ENCODE measurements at regions not wholly inside any gene's neighbourhood (a gene's known extent, or its start where the extent isn't known, plus 50 kb on each side); places are given as distances from the start of the nearest gene placed in this dataset.

DNA sequence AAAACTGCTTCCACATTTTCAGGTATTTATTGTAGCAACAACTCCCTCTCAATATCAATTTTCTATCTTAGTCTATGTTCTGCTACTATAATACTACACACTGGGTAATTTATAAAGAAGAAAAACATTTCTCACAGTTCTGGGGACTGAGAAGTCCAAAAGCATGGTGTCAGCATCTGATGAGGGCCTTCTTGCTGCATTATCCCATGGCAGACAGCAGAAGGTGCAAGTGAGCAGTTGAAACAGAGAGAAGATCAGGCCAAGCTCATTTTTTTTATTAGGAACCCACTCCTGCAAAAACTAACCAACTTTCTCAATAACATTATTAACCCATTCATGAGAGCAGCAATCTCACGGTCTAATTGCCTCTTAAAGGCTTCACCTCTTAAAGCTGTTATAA lies 376.0 kb downstream of the RAB28 start:
- DNase-seq (no peak), ATAC-seq (no peak)
- Histone ChIP-seq H3K4me1 (no peaks in the 10 kb centered on the region), H3K36me3 (no peaks in the 10 kb centered on the region), H3K9me3 (no peaks in the 10 kb centered on the region), H3K4me3 (no peak overlapping the region), H3K27ac (no peak overlapping the region), H3K27me3 (ENCODE audit: low read depth) (no peaks in the 10 kb centered on the region)
- intact Hi-C loops (cut with DNase I) = no loop called here
- TF ChIP-seq, protein P1, sequence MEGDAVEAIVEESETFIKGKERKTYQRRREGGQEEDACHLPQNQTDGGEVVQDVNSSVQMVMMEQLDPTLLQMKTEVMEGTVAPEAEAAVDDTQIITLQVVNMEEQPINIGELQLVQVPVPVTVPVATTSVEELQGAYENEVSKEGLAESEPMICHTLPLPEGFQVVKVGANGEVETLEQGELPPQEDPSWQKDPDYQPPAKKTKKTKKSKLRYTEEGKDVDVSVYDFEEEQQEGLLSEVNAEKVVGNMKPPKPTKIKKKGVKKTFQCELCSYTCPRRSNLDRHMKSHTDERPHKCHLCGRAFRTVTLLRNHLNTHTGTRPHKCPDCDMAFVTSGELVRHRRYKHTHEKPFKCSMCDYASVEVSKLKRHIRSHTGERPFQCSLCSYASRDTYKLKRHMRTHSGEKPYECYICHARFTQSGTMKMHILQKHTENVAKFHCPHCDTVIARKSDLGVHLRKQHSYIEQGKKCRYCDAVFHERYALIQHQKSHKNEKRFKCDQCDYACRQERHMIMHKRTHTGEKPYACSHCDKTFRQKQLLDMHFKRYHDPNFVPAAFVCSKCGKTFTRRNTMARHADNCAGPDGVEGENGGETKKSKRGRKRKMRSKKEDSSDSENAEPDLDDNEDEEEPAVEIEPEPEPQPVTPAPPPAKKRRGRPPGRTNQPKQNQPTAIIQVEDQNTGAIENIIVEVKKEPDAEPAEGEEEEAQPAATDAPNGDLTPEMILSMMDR (IDR thresholded peaks at IDR 0.05) = no peak

DNA sequence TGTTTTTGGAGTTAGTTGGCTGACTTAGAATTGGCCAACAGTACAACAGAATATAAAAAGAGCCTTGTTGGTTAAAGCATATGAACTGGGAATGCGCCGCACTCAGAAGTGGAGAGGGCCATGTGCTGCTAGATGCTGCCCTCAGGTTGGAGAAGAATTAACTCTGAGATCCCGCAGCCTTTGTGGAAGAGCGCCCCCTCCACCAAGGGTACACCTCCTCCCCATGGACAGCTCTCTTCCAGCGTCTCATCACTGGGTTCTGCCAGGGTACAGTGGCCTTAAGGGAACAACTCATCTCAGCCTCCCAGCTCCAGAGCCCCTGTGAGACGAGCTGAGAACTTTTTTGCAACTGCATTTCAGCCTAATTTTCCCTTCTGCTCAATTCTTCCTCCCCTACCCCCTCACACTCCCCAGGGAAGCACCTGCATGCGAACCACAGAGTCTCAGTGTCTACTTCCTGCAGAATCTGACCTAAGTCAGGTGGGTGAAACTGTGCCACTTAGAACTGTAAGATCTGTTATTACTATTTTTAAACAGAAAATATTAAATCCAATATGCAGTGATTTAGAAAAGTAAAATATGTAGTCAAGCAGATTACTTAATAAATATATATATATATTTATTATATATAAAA lies 380.6 kb downstream of the RAB28 start:
- Histone ChIP-seq H3K4me1 (no peaks in the 10 kb centered on the region), H3K27ac (no peak overlapping the region), H3K27me3 (ENCODE audit: low read depth) (no peaks in the 10 kb centered on the region), H3K36me3 (no peaks in the 10 kb centered on the region), H3K9me3 (no peaks in the 10 kb centered on the region), H3K4me3 (no peak overlapping the region)
- intact Hi-C loops (cut with DNase I) = no loop called here
- ATAC-seq (no peak), DNase-seq (no peak)
- TF ChIP-seq, protein P1 (IDR thresholded peaks at IDR 0.05) = no peak

DNA sequence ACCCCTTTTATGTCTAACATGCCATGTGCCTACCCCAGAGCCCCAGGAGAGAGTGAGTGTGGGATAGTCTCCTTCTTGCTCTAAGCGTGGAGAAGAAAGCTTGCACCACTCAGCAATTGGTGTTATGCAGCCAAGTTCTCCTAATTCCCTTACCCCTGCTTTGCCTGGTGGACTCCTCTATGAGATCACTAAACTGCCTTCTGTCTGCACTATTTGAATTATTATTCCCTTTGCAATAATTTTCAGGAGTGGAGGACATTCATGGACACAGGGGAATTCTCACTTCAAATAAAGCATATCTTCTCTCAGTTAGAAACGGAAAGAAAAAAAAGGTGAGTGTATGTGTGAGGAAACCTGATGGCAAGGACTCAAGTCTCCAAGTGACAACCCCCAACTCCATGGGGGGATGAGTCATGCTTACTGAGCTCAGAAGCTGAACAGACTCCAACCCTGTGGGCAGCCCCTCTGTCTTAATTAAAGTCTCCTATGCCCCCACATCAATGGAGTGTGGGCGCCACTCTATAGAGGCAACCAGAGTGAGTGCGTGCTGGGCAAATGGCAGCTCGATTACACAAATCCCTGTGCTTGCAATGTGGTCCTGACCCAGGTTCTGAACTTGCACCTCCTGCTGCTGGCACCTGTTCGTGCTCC lies 381.9 kb downstream of the RAB28 start:
- no peak for ATAC-seq

DNA sequence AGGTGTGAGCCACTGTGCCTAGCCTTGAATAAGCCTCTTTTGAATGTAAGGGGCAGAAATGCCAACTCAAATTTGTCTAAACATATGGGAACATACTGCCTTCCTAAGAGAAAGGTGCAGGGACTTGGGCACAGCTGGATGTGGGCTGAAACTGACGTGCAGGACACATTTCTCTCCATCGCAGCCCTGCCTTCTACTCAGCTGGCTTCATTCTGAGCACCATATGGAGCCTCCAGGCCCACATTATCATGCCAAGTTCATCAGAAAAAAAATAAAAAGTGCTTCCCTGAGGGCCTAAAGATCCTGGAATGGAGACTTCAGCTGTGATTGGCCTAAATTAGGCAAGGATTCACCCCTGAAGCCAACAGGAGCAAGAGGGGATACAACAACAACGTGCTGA lies 386.2 kb downstream of the RAB28 start:
- intact Hi-C loops (cut with DNase I) = no loop called here
- DNase-seq (no peak), ATAC-seq (no peak)
- no peaks in the 10 kb centered on the region for H3K9me3 ChIP-seq
- H3K4me1 ChIP-seq = no peaks in the 10 kb centered on the region
- TF ChIP-seq, protein P1 (IDR thresholded peaks at IDR 0.05) = no peak
- no peak overlapping the region for H3K4me3 ChIP-seq
- no peak overlapping the region for H3K27ac ChIP-seq
- H3K36me3 ChIP-seq = no peaks in the 10 kb centered on the region
- no peaks in the 10 kb centered on the region for H3K27me3 ChIP-seq (ENCODE audit: low read depth)

More for the DNA sequence above, 381.9 kb downstream of the RAB28 start:
- Histone ChIP-seq H3K4me3 (no peak overlapping the region), H3K4me1 (no peaks in the 10 kb centered on the region), H3K27me3 (ENCODE audit: low read depth) (no peaks in the 10 kb centered on the region), H3K9me3 (no peaks in the 10 kb centered on the region), H3K36me3 (no peaks in the 10 kb centered on the region), H3K27ac (no peak overlapping the region)
- TF ChIP-seq, protein P1 (IDR thresholded peaks at IDR 0.05) = no peak
- intact Hi-C loops (cut with DNase I) = no loop called here
- no peak for DNase-seq

DNA sequence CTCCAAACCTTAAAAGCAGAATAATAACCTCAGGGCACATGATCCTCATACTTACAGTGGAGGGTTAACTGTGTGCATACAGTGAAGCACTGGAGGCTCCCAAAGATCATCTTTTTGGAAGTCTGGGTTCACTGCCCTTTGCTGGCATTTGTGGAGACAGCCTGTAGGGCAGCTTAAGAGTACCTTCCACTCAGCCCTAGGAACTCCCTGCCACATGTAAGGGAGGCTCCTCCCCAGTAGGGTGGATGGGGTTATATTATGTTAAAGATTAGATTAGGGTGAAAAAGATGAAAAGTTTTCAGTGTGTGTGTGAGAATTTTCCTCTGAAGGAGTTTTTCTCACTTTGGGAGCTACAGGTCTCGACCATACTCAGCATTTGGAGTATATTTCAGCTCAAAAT lies 388.4 kb downstream of the RAB28 start:
- TF ChIP-seq, protein P1 (IDR thresholded peaks at IDR 0.05) = no peak
- Histone ChIP-seq H3K4me3 (no peak overlapping the region), H3K4me1 (no peaks in the 10 kb centered on the region), H3K27ac (no peak overlapping the region), H3K36me3 (no peaks in the 10 kb centered on the region), H3K9me3 (no peaks in the 10 kb centered on the region), H3K27me3 (ENCODE audit: low read depth) (no peaks in the 10 kb centered on the region)
- ATAC-seq (no peak), DNase-seq (no peak)
- intact Hi-C loops (cut with DNase I) = no loop called here

Data from lower lobe of right lung (tissue), 2 donors.